ENCODE measurements at regions not wholly inside any gene's neighbourhood (a gene's known extent, or its start where the extent isn't known, plus 50 kb on each side); places are given as distances from the start of the nearest gene placed in this dataset.

DNA sequence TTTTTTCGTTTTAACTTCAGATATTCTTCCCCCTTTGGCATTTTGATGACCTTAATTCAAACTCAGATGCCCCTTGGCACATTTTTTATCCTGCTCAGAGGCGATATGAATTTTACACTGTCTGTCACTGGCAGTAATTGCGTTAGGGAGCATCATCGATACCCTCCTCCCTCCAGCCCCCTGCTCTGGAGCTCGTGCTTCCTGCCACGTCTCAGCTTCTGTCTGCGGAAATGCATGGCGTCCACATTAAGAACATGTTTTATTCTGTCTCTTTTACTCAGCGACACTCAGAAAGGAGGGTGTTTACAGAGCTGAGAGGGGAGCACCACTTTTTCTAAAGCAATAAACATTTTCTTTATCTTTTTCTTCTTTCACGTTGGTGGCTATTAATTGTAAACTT lies 254.2 kb downstream of the EBLN2 start:
- H3K4me1 ChIP-seq = no peaks in the 10 kb centered on the region
- H3K4me3 ChIP-seq = no peak overlapping the region
- H3K9me3 ChIP-seq = no peaks in the 10 kb centered on the region
- no peak for ATAC-seq
- H3K27ac ChIP-seq = no peak overlapping the region
- no peaks in the 10 kb centered on the region for H3K36me3 ChIP-seq
- no peaks in the 10 kb centered on the region for H3K27me3 ChIP-seq
- intact Hi-C loops (cut with DNase I) = no loop called here
- WGBS (ENCODE audit: insufficient coverage, low coverage, low lambda C conversion rate, missing lambda C conversion rate) = 33% methylated on average over 10 of the region's 10 CpGs
- no peak for DNase-seq
- no peak for TF ChIP-seq POLR2A (IDR thresholded peaks at IDR 0.05)
- TF ChIP-seq, protein P1, sequence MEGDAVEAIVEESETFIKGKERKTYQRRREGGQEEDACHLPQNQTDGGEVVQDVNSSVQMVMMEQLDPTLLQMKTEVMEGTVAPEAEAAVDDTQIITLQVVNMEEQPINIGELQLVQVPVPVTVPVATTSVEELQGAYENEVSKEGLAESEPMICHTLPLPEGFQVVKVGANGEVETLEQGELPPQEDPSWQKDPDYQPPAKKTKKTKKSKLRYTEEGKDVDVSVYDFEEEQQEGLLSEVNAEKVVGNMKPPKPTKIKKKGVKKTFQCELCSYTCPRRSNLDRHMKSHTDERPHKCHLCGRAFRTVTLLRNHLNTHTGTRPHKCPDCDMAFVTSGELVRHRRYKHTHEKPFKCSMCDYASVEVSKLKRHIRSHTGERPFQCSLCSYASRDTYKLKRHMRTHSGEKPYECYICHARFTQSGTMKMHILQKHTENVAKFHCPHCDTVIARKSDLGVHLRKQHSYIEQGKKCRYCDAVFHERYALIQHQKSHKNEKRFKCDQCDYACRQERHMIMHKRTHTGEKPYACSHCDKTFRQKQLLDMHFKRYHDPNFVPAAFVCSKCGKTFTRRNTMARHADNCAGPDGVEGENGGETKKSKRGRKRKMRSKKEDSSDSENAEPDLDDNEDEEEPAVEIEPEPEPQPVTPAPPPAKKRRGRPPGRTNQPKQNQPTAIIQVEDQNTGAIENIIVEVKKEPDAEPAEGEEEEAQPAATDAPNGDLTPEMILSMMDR (IDR thresholded peaks at IDR 0.05) = no peak

DNA sequence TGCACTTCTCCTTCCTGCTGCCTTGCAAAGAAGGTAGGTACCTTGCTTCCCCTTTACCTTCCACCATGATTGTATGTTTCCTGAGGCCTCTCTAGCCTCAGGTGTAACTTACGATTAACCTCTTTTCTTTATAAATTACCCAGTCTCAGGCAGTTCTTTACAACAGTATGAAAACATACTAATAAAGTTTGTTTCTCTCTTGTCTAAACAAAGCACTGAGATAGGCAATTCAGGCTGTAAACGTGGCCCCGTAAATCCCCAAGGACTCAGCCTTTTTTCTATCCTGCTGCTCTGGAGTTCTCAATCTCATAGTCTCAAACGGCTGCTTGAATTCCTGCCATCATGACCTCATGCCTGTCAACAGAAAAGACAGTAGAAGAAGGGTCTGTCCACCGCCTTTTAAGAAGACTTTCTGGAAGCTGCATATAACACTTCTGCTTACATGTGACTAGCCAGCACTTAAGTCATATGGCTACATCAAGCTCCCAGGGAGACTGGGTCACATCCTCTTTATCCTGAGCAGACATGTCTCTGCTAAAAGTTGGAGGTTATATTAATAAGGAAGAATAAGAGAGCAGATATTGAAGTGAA lies 257.8 kb downstream of the EBLN2 start:
- DNase-seq (no peak), ATAC-seq (no peak)
- no peak for TF ChIP-seq POLR2A (IDR thresholded peaks at IDR 0.05)
- TF ChIP-seq, protein P1 (IDR thresholded peaks at IDR 0.05) = no peak
- H3K27me3 ChIP-seq = no peaks in the 10 kb centered on the region
- no peak overlapping the region for H3K4me3 ChIP-seq
- WGBS (ENCODE audit: insufficient coverage, low coverage, low lambda C conversion rate, missing lambda C conversion rate) = 29% methylated on average over 5 of the region's 5 CpGs
- no peaks in the 10 kb centered on the region for H3K4me1 ChIP-seq
- intact Hi-C loops (cut with DNase I) = no loop called here
- no peaks in the 10 kb centered on the region for H3K36me3 ChIP-seq
- no peaks in the 10 kb centered on the region for H3K9me3 ChIP-seq
- H3K27ac ChIP-seq = no peak overlapping the region

DNA sequence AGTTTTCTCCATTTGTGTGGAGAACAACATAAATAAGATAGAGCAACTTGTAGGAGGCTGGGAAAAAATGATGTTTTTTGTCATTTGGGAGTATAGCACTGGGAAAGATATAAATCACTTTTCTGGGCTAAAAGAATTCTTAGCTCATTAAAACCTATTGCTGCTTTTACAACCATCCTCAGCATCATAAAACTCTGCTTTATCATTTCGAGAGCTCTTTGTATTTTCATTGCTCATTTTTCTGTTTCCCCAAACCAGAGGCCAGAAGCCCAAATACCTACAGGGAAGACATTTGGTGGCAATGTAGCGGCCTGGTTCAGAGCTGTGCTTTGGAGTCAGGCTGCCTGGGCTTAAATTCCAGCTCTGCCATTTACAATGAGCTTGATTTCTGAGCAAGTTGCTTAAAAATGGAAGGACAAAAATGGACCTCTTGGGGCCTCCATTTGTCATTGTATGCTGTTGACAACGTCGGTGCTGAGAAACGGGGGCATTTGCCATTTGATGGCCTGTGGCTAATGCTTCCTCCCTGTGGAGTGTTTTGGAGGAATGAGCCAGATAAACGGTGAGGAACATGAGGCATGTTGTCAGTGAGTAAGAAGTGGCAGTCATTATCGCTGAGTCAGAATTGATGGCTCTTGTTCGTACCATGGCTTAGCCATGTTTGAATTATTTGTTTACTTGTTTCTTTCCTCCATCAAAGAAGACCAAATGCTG lies 260.0 kb downstream of the EBLN2 start:
- H3K4me3 ChIP-seq = no peak overlapping the region
- H3K36me3 ChIP-seq = no peaks in the 10 kb centered on the region
- no peaks in the 10 kb centered on the region for H3K27me3 ChIP-seq
- no peaks in the 10 kb centered on the region for H3K9me3 ChIP-seq
- DNase-seq = no peak
- 34% methylated on average over 6 of the region's 8 CpGs for WGBS (ENCODE audit: insufficient coverage, low coverage, low lambda C conversion rate, missing lambda C conversion rate)
- no peak for TF ChIP-seq POLR2A (IDR thresholded peaks at IDR 0.05)
- TF ChIP-seq, protein P1 (IDR thresholded peaks at IDR 0.05) = no peak
- no peak overlapping the region for H3K27ac ChIP-seq
- intact Hi-C loops (cut with DNase I) = no loop called here
- no peak for ATAC-seq
- H3K4me1 ChIP-seq = no peaks in the 10 kb centered on the region

DNA sequence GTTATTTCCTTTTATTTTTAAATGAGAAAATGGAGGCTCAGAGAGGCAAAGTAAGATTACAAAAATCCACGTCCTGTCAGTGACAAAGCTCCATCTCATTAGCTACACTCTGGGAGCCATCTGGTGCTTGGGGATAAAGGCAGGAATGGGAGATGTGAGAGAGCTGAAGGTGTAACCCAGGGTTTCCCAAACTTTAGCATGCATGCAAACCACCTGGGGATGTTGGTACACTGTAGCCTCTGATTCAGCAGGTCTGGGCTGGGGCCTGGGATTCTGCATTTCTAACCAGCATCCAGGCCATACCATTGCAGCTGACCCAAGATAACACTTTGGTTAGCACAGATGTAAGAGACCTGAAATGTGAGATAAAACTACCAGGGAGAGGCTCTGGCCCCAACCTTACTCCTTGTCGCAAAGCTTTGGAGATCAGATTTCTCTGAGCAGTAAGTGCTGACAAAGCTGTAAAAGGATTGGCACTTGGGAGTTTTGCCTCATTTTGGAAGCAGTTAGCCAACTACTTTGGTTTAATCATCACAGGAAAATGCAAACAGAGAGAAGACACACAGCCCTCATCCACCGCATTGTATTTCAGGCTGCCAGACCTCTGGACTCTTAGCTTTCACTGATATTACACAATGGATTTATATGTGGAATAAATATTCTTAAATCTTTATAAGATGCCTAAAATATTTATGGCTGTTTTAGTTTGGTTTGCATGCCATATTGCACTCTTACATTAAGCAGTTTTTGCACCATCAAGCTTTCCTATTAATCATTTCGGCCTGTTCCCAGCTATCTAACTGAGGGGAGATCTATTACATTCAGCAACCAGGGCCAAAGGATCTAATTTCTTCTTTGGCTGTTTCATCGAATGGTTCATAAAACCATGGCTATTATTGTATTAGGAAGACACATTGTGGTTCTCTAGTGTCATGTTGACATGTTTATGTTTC lies 263.0 kb downstream of the EBLN2 start:
- H3K9me3 ChIP-seq = no peaks in the 10 kb centered on the region
- no peaks in the 10 kb centered on the region for H3K27me3 ChIP-seq
- ATAC-seq (no peak), DNase-seq (no peak)
- H3K36me3 ChIP-seq = no peaks in the 10 kb centered on the region
- no peaks in the 10 kb centered on the region for H3K4me1 ChIP-seq
- no peak overlapping the region for H3K27ac ChIP-seq
- H3K4me3 ChIP-seq = no peak overlapping the region
- intact Hi-C loops (cut with DNase I) = no loop called here
- 37% methylated on average over 4 of the region's 5 CpGs for WGBS (ENCODE audit: insufficient coverage, low coverage, low lambda C conversion rate, missing lambda C conversion rate)
- TF ChIP-seq, protein P1 (IDR thresholded peaks at IDR 0.05) = no peak
- no peak for TF ChIP-seq POLR2A (IDR thresholded peaks at IDR 0.05)

Data from right lobe of liver (tissue), 6 donors.